ENCODE measurements at regions not wholly inside any gene's neighbourhood (a gene's known extent, or its start where the extent isn't known, plus 50 kb on each side); places are given as distances from the start of the nearest gene placed in this dataset.

- no peak for TF ChIP-seq CREM (IDR thresholded peaks at IDR 0.05; ENCODE audit: low read depth)
- TF ChIP-seq GTF2B (IDR thresholded peaks at IDR 0.05; ENCODE audit: extremely low read depth, insufficient read length), result no peak
- no peak for TF ChIP-seq E2F5 (CRISPR knock-in tag; IDR thresholded peaks at IDR 0.05)
- TF ChIP-seq NR2C1 (IDR thresholded peaks at IDR 0.05), result no peak
- TF ChIP-seq NR2C1 (tag; IDR thresholded peaks at IDR 0.05), result no peak
- TF ChIP-seq HMBOX1 (IDR thresholded peaks at IDR 0.05), result no peak
- no peak for TF ChIP-seq ZFX (CRISPR knock-in tag; IDR thresholded peaks at IDR 0.05)
Measured at GRCh38 chr15:98276018-98276417, 315.5 kb downstream of the ARRDC4 start.
